Ovary (tissue), 7 donors: ENCODE measurements at regions not wholly inside any gene's neighbourhood (a gene's known extent, or its start where the extent isn't known, plus 50 kb on each side); places are given as distances from the start of the nearest gene placed in this dataset.

Experiments used
- DNase-seq, 5 donors: peaks; one replicate each; pipeline ENCODE4 v3.0.0-alpha.2; 2019 to 2020
- H3K27ac ChIP-seq, 2 donors: fragments of 200-600 bp; one replicate each; pipeline versions ENCODE4 v1.5.1 to v1.8.0; 2019 to 2022
- H3K27me3 ChIP-seq: fragments of 200-600 bp; one replicate; pipeline ENCODE4 v1.8.0; 2022
- H3K36me3 ChIP-seq: fragments of 200-600 bp; sonication (generic); one replicate; pipeline ENCODE4 v1.5.1; 2019
- H3K4me1 ChIP-seq: one replicate; pipeline ENCODE4 v1.8.1; 2013; ENCODE audit warnings: mild to moderate bottlenecking, moderate library complexity; ENCODE audit not compliant: insufficient read depth
- H3K4me3 ChIP-seq: fragments of 200-600 bp; sonication (generic); one replicate; pipeline ENCODE4 v1.5.1; 2017
- H3K9me3 ChIP-seq, 2 donors: fragments of 200-600 bp in 1 of 2; sonication (generic) in 1 of 2; one replicate each; pipeline versions ENCODE4 v1.5.1 to v1.8.1; 2013 to 2019; ENCODE audit warnings: mild to moderate bottlenecking in 1 of 2, moderate library complexity in 1 of 2
- CTCF ChIP-seq, 3 donors: fragments of 450-650 bp in 2 of 3; fragments of 200-600 bp in 1 of 3; IDR thresholded peaks; one replicate each; pipeline versions ENCODE4 v1.5.1 to v1.8.0; 2016 to 2022; ENCODE audit warnings: antibody characterized with exemption in 3 of 3, mild to moderate bottlenecking in 1 of 3
- EP300 ChIP-seq: sonication (generic); formaldehyde crosslinking; IDR thresholded peaks from one replicate; pipeline ENCODE4 v1.6.1; 2017; ENCODE audit warnings: antibody characterized with exemption
- POLR2A ChIP-seq: fragments of 450-650 bp; IDR thresholded peaks from one replicate; pipeline ENCODE4 v1.6.1; 2017; ENCODE audit warnings: antibody characterized with exemption, mild to moderate bottlenecking, moderate library complexity
- WGBS, 3 donors: extraction: QIAGEN DNeasy Blood & Tissue Kit in 1 of 3; methylation state at CpG; one replicate each; pipeline versions ENCODE4 v1.1.5 to v1.1.7; 2013 to 2017; 5-methylcytosine and 5-hydroxymethylcytosine counted together
- intact Hi-C, 4 donors: fragments of 100-400 bp; cut with DNase I; formaldehyde crosslinking; loops; one replicate each; pipeline versions ENCODE4 v1.11.0 to v1.15.1; 2022 to 2023
- donor health status: DM: no; HTN: no; CAD: no; lungs with moderate emphysema.
- donor health status: DM: no; HTN: no; CAD: no.
- donor health status: Bipolar disorder and iron deficiency.
- donor health status: DM: no; HTN: no; CAD: no.
- donor health status: DM: yes; HTN: yes; CAD: no.

DNA sequence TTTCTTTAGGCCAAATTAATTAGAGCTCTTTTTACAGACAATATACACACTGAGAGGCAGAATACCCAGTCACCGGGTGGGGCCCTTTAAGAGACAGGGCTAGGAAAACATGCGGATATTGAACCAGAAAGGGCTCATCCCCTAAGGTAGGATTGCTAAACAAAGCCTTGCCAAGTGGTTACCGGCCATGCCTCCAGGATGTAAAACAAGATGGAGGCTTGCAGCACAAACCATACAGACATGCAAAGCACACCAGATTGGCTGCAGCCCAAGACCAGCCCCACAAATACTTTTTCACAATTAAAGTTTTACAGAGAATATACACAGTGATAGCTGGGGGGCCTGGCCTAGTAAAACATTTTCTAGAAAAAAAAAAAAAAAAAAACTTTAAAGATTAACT lies 210.0 kb downstream of the KLHL4 start:
- whole genome bisulfite sequencing, 3 donors: 52 to 57% (median 57%) methylated on average over 3 of the region's 3 CpGs
- Histone ChIP-seq H3K4me3 (no peak overlapping the region), H3K36me3 (no peaks in the 10 kb centered on the region), H3K27me3 (no peaks in the 10 kb centered on the region), H3K27ac (no peak overlapping the region), H3K9me3 (no peaks in the 10 kb centered on the region), H3K4me1 (no peaks in the 10 kb centered on the region)
- no peak for DNase-seq
- intact Hi-C loops: no loop called here
- TF ChIP-seq CTCF (IDR thresholded peaks at IDR 0.05) (no peak), EP300 (no peak), POLR2A (no peak)

DNA sequence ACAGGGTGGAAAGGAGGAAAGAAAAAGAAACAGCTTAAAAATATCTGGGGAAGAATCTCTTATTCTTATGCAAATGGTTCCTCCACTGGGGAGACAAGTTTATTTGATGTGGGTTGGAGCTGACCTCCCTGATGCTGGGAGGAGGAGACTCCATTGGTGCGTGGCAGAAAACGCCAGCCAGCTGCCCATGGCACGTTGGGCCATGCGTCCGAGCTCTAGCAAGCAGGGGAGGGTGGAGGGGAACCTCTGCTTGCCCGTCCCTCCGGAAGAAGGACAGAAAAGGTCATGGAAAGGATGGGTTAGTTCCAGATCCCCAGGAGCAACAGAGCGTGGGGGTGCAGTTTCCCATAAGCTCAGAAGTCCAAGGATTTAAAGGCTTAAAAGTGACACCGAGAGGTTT lies 210.4 kb downstream of the KLHL4 start:
- no peaks in the 10 kb centered on the region for H3K4me1 ChIP-seq
- H3K36me3 ChIP-seq: no peaks in the 10 kb centered on the region
- intact Hi-C loops: no loop called here
- no peaks in the 10 kb centered on the region for H3K27me3 ChIP-seq
- TF ChIP-seq CTCF (IDR thresholded peaks at IDR 0.05) (no peak), POLR2A (no peak), EP300 (no peak)
- H3K9me3 ChIP-seq: no peaks in the 10 kb centered on the region
- H3K27ac ChIP-seq: no peak overlapping the region
- H3K4me3 ChIP-seq: no peak overlapping the region
- no peak for DNase-seq
- 67 to 77% (median 70%) methylated on average over 9 of the region's 9 CpGs for WGBS, 3 donors

DNA sequence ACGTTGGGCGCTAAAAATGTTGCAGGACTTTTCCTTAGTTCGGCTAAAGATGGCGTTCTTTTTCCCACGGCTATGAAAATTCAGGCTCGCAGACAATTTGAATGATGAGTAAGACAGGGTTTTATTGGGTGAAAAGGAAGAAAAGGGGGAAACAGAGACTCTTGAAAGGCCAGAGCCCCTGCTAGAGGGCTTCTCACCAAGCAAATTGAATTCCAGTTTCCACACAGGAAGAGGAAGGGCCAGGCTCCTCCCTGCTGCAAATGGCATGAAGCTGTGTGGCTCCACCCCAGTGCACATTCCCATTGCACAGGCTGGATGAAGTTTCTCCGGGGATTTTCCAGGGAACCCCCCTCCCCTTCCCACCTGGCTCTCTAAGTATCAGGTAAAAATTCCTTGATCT lies 210.9 kb downstream of the KLHL4 start:
- intact Hi-C loops: no loop called here
- no peak overlapping the region for H3K27ac ChIP-seq
- H3K4me3 ChIP-seq: no peak overlapping the region
- WGBS, 3 donors: 88 to 92% (median 90%) methylated on average over 7 of the region's 7 CpGs
- TF ChIP-seq CTCF (IDR thresholded peaks at IDR 0.05): no peak
- TF ChIP-seq POLR2A: no peak
- no peak for TF ChIP-seq EP300
- H3K4me1 ChIP-seq: no peaks in the 10 kb centered on the region
- DNase-seq: no peak
- no peaks in the 10 kb centered on the region for H3K27me3 ChIP-seq
- no peaks in the 10 kb centered on the region for H3K9me3 ChIP-seq
- H3K36me3 ChIP-seq: no peaks in the 10 kb centered on the region

DNA sequence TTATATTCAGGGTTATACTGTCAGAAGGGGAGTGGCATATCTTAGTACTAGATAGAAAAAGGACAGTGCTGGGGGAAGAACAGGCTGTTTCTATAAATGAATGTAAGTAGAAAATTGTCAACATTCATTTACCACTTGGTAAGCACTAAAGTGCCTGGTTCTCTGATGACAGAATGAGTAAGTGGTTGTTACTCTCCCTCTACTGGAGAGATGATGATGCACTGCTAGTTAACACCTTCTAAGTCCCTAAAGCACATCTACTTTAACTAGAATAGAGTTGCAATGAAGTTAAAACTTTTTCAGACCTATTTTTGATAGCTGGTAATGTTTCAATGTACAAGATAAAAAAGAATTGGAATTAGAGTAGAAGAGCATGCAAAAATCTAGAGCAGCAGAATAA lies 214.5 kb downstream of the KLHL4 start:
- no peak overlapping the region for H3K4me3 ChIP-seq
- DNase-seq: no peak
- TF ChIP-seq CTCF (IDR thresholded peaks at IDR 0.05) (no peak), EP300 (no peak), POLR2A (no peak)
- intact Hi-C loops: no loop called here
- H3K4me1 ChIP-seq: no peaks in the 10 kb centered on the region
- H3K36me3 ChIP-seq: no peaks in the 10 kb centered on the region
- H3K9me3 ChIP-seq: no peaks in the 10 kb centered on the region
- H3K27ac ChIP-seq: no peak overlapping the region
- H3K27me3 ChIP-seq: no peaks in the 10 kb centered on the region

GRCh38 chrX:87736576-87736975 lies 219.0 kb downstream of the KLHL4 start:
- Histone ChIP-seq H3K36me3 (no peaks in the 10 kb centered on the region), H3K4me3 (no peak overlapping the region), H3K27me3 (no peaks in the 10 kb centered on the region), H3K4me1 (no peaks in the 10 kb centered on the region), H3K9me3 (no peaks in the 10 kb centered on the region), H3K27ac (no peak overlapping the region)
- 48 to 58% (median 51%) methylated on average over 2 of the region's 2 CpGs for WGBS, 3 donors
- no peak for TF ChIP-seq EP300
- no peak for TF ChIP-seq CTCF (IDR thresholded peaks at IDR 0.05)
- no peak for TF ChIP-seq POLR2A
- intact Hi-C loops: no loop called here
- no peak for DNase-seq
